ENCODE measurements at regions not wholly inside any gene's neighbourhood (a gene's known extent, or its start where the extent isn't known, plus 50 kb on each side); places are given as distances from the start of the nearest gene placed in this dataset.

GRCh38 chrX:107360788-107361360, 88.6 kb upstream of the FRMPD3 start:
- TF ChIP-seq NR3C1 (IDR thresholded peaks at IDR 0.05) (no peak), EP300 (IDR thresholded peaks at IDR 0.05) (no peak), POLR2A (IDR thresholded peaks at IDR 0.05; ENCODE audit: low read length) (no peak), ATOH8 (CRISPR knock-in tag; IDR thresholded peaks at IDR 0.05; ENCODE audit: low read depth) (no peak)
- TF ChIP-seq, protein P1, sequence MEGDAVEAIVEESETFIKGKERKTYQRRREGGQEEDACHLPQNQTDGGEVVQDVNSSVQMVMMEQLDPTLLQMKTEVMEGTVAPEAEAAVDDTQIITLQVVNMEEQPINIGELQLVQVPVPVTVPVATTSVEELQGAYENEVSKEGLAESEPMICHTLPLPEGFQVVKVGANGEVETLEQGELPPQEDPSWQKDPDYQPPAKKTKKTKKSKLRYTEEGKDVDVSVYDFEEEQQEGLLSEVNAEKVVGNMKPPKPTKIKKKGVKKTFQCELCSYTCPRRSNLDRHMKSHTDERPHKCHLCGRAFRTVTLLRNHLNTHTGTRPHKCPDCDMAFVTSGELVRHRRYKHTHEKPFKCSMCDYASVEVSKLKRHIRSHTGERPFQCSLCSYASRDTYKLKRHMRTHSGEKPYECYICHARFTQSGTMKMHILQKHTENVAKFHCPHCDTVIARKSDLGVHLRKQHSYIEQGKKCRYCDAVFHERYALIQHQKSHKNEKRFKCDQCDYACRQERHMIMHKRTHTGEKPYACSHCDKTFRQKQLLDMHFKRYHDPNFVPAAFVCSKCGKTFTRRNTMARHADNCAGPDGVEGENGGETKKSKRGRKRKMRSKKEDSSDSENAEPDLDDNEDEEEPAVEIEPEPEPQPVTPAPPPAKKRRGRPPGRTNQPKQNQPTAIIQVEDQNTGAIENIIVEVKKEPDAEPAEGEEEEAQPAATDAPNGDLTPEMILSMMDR (IDR thresholded peaks at IDR 0.05), result no peak

Measured in A549 (cell line).